ENCODE measurements at regions not wholly inside any gene's neighbourhood (a gene's known extent, or its start where the extent isn't known, plus 50 kb on each side); places are given as distances from the start of the nearest gene placed in this dataset.

GRCh38 chr2:34337735-34338134 lies 738.6 kb upstream of the FAM98A start:
- H3K27me3 ChIP-seq (ENCODE audit: low read depth) = no peaks in the 10 kb centered on the region

GRCh38 chr2:34332813-34333212 lies 733.7 kb upstream of the FAM98A start:
- no peaks in the 10 kb centered on the region for H3K9me3 ChIP-seq (replicated peaks)
- intact Hi-C loops (cut with micrococcal nuclease) = no loop called here
- H3K4me3 ChIP-seq = no peak overlapping the region
- no peaks in the 10 kb centered on the region for H3K27me3 ChIP-seq (ENCODE audit: low read depth)
- H3K27ac ChIP-seq (replicated peaks) = no peak overlapping the region
- TF ChIP-seq CTCF (IDR thresholded peaks at IDR 0.05; ENCODE audit: borderline replicate concordance) = no peak
- H3K36me3 ChIP-seq = no peaks in the 10 kb centered on the region
- no peaks in the 10 kb centered on the region for H3K4me1 ChIP-seq
- no peak for DNase-seq

More at GRCh38 chr2:34337735-34338134, 738.6 kb upstream of the FAM98A start:
- no peak overlapping the region for H3K27ac ChIP-seq (replicated peaks)
- intact Hi-C loops (cut with micrococcal nuclease) = no loop called here
- no peak overlapping the region for H3K4me3 ChIP-seq
- H3K9me3 ChIP-seq (replicated peaks) = no peaks in the 10 kb centered on the region
- TF ChIP-seq CTCF (IDR thresholded peaks at IDR 0.05; ENCODE audit: borderline replicate concordance) = no peak
- H3K36me3 ChIP-seq = no peaks in the 10 kb centered on the region
- DNase-seq = no peak
- H3K4me1 ChIP-seq = no peaks in the 10 kb centered on the region

GRCh38 chr2:34320056-34320455 lies 721.0 kb upstream of the FAM98A start:
- no peak for DNase-seq
- no peaks in the 10 kb centered on the region for H3K27me3 ChIP-seq (ENCODE audit: low read depth)
- H3K36me3 ChIP-seq = no peaks in the 10 kb centered on the region
- no peak for TF ChIP-seq CTCF (IDR thresholded peaks at IDR 0.05; ENCODE audit: borderline replicate concordance)
- H3K4me1 ChIP-seq = no peaks in the 10 kb centered on the region
- intact Hi-C loops (cut with micrococcal nuclease) = no loop called here
- H3K27ac ChIP-seq (replicated peaks) = no peak overlapping the region
- H3K9me3 ChIP-seq (replicated peaks) = no peaks in the 10 kb centered on the region
- H3K4me3 ChIP-seq = no peak overlapping the region

GRCh38 chr2:34317797-34318196 lies 718.7 kb upstream of the FAM98A start:
- no peaks in the 10 kb centered on the region for H3K27me3 ChIP-seq (ENCODE audit: low read depth)
- H3K36me3 ChIP-seq = no peaks in the 10 kb centered on the region
- H3K9me3 ChIP-seq (replicated peaks) = no peaks in the 10 kb centered on the region
- no peak for DNase-seq
- no peak for TF ChIP-seq CTCF (IDR thresholded peaks at IDR 0.05; ENCODE audit: borderline replicate concordance)
- intact Hi-C loops (cut with micrococcal nuclease) = no loop called here
- no peaks in the 10 kb centered on the region for H3K4me1 ChIP-seq
- no peak overlapping the region for H3K4me3 ChIP-seq
- no peak overlapping the region for H3K27ac ChIP-seq (replicated peaks)

- Histone ChIP-seq H3K36me3 (no peaks in the 10 kb centered on the region), H3K4me3 (no peak overlapping the region), H3K4me1 (no peaks in the 10 kb centered on the region), H3K27ac (replicated peaks) (no peak overlapping the region), H3K27me3 (ENCODE audit: low read depth) (no peaks in the 10 kb centered on the region), H3K9me3 (replicated peaks) (no peaks in the 10 kb centered on the region)
- no peak for TF ChIP-seq CTCF (IDR thresholded peaks at IDR 0.05; ENCODE audit: borderline replicate concordance)
- DNase-seq = no peak
- intact Hi-C loops (cut with micrococcal nuclease) = no loop called here
These were observed 717.7 kb upstream of the FAM98A start for GRCh38 chr2:34316788-34317187.

GRCh38 chr2:34311816-34312215 lies 712.7 kb upstream of the FAM98A start:
- no peaks in the 10 kb centered on the region for H3K27me3 ChIP-seq (ENCODE audit: low read depth)
- H3K4me1 ChIP-seq = no peaks in the 10 kb centered on the region
- no peak overlapping the region for H3K27ac ChIP-seq (replicated peaks)
- intact Hi-C loops (cut with micrococcal nuclease) = no loop called here
- peaks cover 3% of the 10 kb centered on the region for H3K9me3 ChIP-seq (replicated peaks)
- TF ChIP-seq CTCF (IDR thresholded peaks at IDR 0.05; ENCODE audit: borderline replicate concordance) = no peak
- H3K4me3 ChIP-seq = no peak overlapping the region
- no peak for DNase-seq
- H3K36me3 ChIP-seq = no peaks in the 10 kb centered on the region

All from left ventricle myocardium inferior (tissue), 1 donor.